ENCODE measurements at regions not wholly inside any gene's neighbourhood (a gene's known extent, or its start where the extent isn't known, plus 50 kb on each side); places are given as distances from the start of the nearest gene placed in this dataset.

DNA sequence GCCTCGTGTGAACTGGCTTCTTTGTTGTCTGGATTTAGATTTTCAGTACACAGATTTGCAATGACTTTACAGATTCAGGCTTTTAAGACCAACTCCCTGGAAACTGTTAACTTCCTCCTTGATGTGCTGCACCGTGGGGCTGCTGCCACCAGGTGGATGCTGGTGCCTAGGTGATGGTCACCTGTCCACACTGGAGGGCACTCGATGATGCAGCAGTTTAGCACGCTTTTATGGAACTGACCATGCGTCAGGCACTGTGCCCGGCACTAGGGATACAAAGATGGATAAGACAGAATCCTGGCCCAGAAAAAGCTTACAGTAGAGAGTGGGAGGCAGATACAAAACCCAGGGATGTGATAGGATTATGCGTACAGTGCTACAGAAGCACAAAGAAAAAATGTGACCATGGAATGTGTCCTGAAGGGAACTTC lies 180.7 kb downstream of the CEP135 start (continued):
- TF ChIP-seq BCL6 (CRISPR knock-in tag; IDR thresholded peaks at IDR 0.05), result 0 out of 2 replicates have a peak, but pooled peaks have one; percentile 11
- TF ChIP-seq ESRRA (CRISPR knock-in tag; IDR thresholded peaks at IDR 0.05; ENCODE audit: low read depth), result no peak
- TF ChIP-seq REPIN1 (CRISPR knock-in tag; IDR thresholded peaks at IDR 0.05; ENCODE audit: borderline replicate concordance, low read depth), result peak; percentile 18; the same call in 1 of the 2 replicates
- peak; percentile 73; the same call in 1 of the 2 replicates for TF ChIP-seq NFE2L2 (IDR thresholded peaks at IDR 0.05; ENCODE audit: low read length)

DNA sequence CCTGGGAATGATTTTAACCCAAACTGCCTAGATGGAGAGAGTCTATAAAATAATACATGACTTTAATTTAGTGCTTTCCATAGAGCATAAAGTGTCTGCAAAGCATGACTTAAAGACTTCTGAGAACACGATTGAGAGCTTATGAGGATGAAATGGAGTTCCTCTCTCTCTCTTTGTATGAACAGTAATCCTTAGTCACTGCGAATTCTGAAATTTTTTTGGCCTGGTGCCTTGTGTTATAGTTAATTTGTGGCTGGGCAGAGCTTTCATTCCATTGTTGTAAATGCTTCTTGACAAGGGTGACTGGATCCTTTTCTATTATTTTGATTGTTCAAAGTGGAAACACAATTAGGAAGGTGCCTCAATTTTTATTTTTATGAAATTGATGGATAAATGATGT lies 179.5 kb downstream of the CEP135 start:
- ATAC-seq (no peak), FAIRE-seq (no peak), DNase-seq (ENCODE audit: low spot score) (no peak)
- H3K27me3 ChIP-seq (ENCODE audit: control insufficient read depth in 1 of 2, insufficient read depth in 2 of 2, low read length in 2 of 2), result no peaks in the 10 kb centered on the region
- BruUV-seq (replicated peaks), result no TSS peak
- ChIA-PET CTCF (ENCODE audit: low intra/inter-chr PET ratio, low total read pairs) (interaction anchor here (1.1 to 2.7 kb wide), 2 partner anchors 128 to 173 kb away, joined by 4 to 34 read pairs; no protein-coding TSS in a partner anchor), POLR2A (no interaction called here)
- H3K79me2 ChIP-seq (ENCODE audit: insufficient read depth, low read length), result no peaks in the 10 kb centered on the region
- intact Hi-C loops (cut with micrococcal nuclease; ENCODE audit: unreplicated experiment), result loop anchor here (5.0 kb wide), 1 partner anchor 114 kb away; no protein-coding TSS in a partner anchor
- 81% methylated on average over 2 of the region's 2 CpGs for WGBS (ENCODE audit: low lambda C conversion rate)
- no peak overlapping the region for H3K27ac ChIP-seq (ENCODE audit: extremely low read length, insufficient read depth, low read length)
- no peaks in the 10 kb centered on the region for H3K9me3 ChIP-seq (ENCODE audit: low read length)
- H3K9ac ChIP-seq (ENCODE audit: insufficient read depth, low read depth, low read length), result no peak overlapping the region
- in situ Hi-C loops (cut with HindIII; ENCODE audit: extremely low pct_ligation_motif_present, low pct_unique_long_range_greater_than_20kb), result no loop called here
- TF ChIP-seq, protein P1, sequence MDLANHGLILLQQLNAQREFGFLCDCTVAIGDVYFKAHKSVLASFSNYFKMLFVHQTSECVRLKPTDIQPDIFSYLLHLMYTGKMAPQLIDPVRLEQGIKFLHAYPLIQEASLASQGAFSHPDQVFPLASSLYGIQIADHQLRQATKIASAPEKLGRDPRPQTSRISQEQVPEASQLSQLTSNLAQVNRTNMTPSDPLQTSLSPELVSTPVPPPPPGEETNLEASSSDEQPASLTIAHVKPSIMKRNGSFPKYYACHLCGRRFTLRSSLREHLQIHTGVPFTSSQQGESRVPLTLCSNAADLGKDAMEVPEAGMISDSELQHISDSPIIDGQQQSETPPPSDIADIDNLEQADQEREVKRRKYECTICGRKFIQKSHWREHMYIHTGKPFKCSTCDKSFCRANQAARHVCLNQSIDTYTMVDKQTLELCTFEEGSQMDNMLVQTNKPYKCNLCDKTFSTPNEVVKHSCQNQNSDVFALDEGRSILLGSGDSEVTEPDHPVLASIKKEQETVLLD (CRISPR knock-in tag; IDR thresholded peaks at IDR 0.05; ENCODE audit: low read depth), result no peak
- TF ChIP-seq KDM5A (IDR thresholded peaks at IDR 0.05; ENCODE audit: borderline replicate concordance, low read length) (no peak), FOXA1 (IDR thresholded peaks at IDR 0.05) (no peak), FOXA1 (CRISPR knock-in tag; IDR thresholded peaks at IDR 0.05) (no peak), SNRNP70 (IDR thresholded peaks at IDR 0.05; ENCODE audit: low read depth, low read length) (no peak), ZNF703 (CRISPR knock-in tag; IDR thresholded peaks at IDR 0.05; ENCODE audit: borderline replicate concordance) (no peak), ZNF431 (CRISPR knock-in tag; IDR thresholded peaks at IDR 0.05; ENCODE audit: borderline replicate concordance, low read depth) (no peak), SALL2 (CRISPR knock-in tag; IDR thresholded peaks at IDR 0.05) (no peak), RFX3 (CRISPR knock-in tag; IDR thresholded peaks at IDR 0.05) (no peak), ZNF580 (CRISPR knock-in tag; IDR thresholded peaks at IDR 0.05; ENCODE audit: borderline replicate concordance, low read depth) (no peak), KLF16 (CRISPR knock-in tag; IDR thresholded peaks at IDR 0.05) (no peak), KAT2B (IDR thresholded peaks at IDR 0.05; ENCODE audit: borderline replicate concordance, low read depth, low read length) (no peak)
- TF ChIP-seq, protein P2, sequence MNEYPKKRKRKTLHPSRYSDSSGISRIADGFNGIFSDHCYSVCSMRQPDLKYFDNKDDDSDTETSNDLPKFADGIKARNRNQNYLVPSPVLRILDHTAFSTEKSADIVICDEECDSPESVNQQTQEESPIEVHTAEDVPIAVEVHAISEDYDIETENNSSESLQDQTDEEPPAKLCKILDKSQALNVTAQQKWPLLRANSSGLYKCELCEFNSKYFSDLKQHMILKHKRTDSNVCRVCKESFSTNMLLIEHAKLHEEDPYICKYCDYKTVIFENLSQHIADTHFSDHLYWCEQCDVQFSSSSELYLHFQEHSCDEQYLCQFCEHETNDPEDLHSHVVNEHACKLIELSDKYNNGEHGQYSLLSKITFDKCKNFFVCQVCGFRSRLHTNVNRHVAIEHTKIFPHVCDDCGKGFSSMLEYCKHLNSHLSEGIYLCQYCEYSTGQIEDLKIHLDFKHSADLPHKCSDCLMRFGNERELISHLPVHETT (CRISPR knock-in tag; conservative IDR thresholded peaks at IDR 0.05), result no peak
- TF ChIP-seq, protein P3, sequence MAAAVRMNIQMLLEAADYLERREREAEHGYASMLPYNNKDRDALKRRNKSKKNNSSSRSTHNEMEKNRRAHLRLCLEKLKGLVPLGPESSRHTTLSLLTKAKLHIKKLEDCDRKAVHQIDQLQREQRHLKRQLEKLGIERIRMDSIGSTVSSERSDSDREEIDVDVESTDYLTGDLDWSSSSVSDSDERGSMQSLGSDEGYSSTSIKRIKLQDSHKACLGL (CRISPR knock-in tag; IDR thresholded peaks at IDR 0.05), result no peak
- H3K4me2 ChIP-seq (ENCODE audit: low read depth, low read length), result no peak overlapping the region
- H4K20me1 ChIP-seq (ENCODE audit: insufficient read depth, low read length), result no peaks in the 10 kb centered on the region; the same call in 1 of the 2 replicates
- H3K4me1 ChIP-seq (ENCODE audit: insufficient read depth, low read length), result peaks cover 7% of the 10 kb centered on the region; the same call in 1 of the 2 replicates
- H2AFZ ChIP-seq (ENCODE audit: low read length), result no peak overlapping the region
- no peaks in the 10 kb centered on the region for H3K36me3 ChIP-seq (replicated peaks in 1 of 2; ENCODE audit: control insufficient read depth in 1 of 2, insufficient read depth in 2 of 2, low read length in 2 of 2)
- H3K4me3 ChIP-seq (replicated peaks in 1 of 3; ENCODE audit: insufficient read depth in 1 of 3, low read depth in 2 of 3, low read length in 3 of 3), result no peak overlapping the region

Data from HepG2 (cell line).